ENCODE measurements at regions not wholly inside any gene's neighbourhood (a gene's known extent, or its start where the extent isn't known, plus 50 kb on each side); places are given as distances from the start of the nearest gene placed in this dataset.

- DNase-seq: peak; percentile 12
Measured at GRCh38 chr9:78821126-78821822, 524.3 kb downstream of the PSAT1 start.

DNA sequence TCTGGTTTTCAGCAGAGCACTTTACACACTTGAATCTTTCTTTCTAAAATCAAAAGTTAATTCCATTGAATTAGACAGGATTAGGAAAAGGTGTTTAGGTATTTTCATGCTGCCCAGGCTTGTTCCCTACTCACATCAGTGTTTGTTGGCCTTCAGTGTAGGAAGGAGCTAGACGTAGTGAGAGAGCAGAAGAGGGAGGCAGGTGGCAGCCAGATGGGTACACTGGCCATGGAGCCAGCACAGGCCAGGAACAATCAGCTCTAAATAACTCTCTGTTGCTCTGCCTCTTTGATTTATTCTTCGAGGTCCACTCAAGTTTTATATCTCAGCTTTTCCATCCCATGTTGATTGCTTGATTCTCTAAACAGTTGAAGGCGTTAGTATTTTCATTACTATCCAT lies 529.6 kb downstream of the PSAT1 start:
- DNase-seq: no peak

DNA sequence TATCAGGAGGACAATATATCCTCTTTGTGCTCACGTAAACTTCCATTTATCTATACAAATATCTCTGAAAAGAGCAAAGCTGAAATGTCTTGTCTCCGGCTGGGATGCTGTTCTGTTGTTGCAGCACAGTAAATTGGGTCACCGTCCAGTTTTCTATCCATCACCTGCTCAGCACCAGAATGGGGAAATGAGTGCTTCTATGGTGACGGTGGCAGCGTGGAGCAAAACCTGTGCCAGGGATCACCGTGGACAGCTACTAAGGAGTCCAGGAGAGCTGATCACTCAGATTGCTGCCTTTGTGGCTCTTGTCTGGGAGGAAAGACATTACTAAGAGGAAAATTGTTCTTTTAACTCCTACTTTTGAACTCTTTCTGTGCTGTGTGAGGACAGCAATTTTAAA lies 531.6 kb downstream of the PSAT1 start:
- DNase-seq: peak; percentile 68

GRCh38 chr9:78830301-78830700 lies 533.4 kb downstream of the PSAT1 start:
- no peak for DNase-seq

GRCh38 chr9:78831726-78832125 lies 534.8 kb downstream of the PSAT1 start:
- DNase-seq: no peak

GRCh38 chr9:78835928-78836450 lies 539.1 kb downstream of the PSAT1 start:
- DNase-seq: no peak

DNA sequence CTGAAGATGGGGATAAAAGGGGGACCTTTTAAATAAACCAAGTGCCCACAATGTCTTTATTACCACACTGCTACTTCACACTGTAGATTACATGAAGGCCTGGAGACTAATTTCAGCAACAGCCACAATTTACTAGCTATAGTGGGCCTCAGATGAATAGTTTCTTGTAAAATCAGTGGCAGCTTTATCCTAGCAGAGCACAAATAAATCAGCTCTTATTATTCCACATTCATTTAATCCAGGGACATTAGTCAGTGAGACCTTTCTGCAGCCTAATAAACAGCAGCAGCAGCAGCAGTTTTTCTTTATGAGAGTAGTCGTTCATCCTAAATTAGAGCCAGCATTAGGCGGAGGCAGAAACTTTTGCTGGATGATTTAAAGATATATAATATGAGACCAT lies 542.3 kb downstream of the PSAT1 start:
- no peak for DNase-seq

- DNase-seq: no peak
Measured at GRCh38 chr9:78848061-78848460, 551.1 kb downstream of the PSAT1 start.

DNA sequence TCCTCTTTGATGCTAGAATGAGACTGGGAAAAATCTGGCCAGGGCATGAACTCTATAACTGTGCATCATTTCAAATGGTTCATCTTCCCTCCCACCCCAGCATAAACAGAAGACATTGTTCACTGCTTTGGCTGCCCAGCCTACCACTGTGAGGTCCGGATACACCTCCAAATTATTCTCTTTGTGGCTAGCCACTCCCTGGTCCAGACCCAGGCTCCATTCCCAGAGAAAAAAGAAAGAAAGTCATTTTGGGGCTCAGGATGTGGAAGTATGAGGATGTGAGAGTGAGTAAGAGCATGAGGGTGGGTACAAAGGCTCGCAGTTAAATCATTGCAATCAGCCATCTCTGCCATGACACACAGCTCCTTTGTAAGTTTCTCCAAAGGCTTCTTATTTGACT lies 559.2 kb downstream of the PSAT1 start:
- no peak for DNase-seq

DNA sequence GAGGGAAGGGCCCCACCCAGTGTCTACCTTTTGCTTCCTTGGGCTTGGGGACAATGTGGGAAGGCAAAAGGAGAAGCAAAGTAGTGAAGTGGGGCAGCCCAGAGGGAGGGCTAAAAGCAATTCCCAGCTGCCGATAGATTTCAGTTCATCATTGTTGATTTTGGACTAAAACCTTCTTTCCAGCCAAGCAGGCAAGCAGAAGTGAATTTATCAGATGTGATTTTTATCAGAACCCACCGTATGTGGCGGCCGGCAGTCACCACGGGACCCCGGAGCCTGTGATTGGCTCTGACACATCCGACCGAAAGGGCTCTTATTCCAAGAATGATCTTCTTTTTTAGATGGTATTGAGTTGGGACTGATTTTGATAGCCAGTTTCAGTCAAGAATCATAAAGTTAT lies 559.9 kb downstream of the PSAT1 start:
- DNase-seq: no peak

DNA sequence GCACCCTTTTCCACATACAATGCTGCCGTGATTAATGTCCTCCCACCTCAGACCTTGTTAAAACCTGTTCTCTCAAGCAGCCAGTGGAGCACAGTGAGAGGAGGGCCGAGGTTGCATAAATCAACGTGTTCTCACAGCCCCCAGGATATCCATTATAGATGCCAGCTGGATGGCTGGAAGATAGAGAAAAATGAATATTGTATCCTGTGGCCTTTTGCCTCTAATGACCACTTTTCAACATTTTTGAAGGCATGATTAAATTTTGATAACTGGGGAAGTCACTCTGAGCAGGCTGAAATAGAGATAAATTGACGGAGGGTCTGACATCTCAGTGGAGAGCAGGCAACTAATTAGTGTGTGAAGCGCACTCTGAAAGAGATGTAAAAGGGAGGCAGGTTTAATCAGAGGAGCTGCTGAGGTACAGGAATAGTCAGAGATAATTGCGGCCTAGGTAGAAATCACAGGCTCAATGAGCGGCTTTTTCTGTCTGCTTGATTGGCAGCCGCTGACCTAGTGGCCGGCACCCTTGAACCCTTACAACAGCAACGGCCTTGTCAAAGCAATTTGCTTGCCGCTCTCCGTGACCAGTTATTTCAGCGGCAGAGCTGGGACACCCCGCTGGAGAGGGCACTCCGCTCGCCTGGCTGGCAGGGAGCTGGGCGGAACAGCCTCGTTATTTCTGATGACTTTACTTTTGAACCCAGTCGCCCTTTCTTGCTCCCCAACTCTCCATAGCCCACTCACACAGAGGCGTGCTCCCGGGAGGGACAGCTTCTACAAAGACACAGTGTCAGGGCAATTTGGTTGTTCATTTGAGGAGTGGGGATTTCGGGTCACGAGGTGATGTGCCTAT lies 560.7 kb downstream of the PSAT1 start:
- no peak for DNase-seq

DNA sequence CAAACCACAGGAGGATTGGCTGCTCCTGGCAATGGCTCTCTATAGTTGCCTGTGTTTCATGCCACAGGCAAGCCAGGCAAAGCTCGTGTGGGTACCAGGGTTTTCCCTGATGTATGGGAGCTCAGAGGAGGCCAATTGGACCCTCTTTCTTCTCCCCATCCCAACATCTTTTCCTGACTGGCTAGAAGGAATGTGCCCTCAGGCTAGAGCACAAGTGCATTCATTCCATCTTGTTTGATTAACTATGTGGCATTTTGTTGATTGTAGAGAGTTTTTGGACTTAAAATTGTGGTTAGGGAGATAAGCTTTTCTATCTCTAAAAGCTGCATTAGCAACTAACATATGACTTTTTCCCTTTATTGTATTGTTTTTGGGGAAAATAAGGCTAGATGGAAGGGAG lies 561.3 kb downstream of the PSAT1 start:
- DNase-seq: no peak

GRCh38 chr9:78860801-78861475 lies 564.0 kb downstream of the PSAT1 start:
- DNase-seq: no peak

- DNase-seq: no peak
Measured at GRCh38 chr9:78863531-78863930, 566.6 kb downstream of the PSAT1 start.

DNA sequence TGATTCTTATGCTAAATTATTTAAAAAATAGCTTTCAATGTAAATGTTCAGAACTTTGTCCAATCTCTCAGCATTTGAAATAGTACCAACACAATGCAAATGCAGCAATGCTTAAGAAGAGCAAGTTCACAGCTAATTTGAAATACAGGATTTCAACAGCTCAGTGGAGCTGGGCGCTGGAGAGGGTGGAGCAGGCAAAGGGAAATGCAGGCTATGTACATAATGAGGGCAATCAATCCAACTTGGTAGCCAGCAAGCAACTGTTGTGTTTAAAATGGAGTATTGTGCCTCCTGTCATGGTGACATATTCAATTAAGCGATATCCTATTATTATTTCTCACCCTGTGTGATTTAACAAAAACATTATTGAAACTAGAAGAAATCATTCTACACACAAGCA lies 568.8 kb downstream of the PSAT1 start:
- DNase-seq: no peak

DNA sequence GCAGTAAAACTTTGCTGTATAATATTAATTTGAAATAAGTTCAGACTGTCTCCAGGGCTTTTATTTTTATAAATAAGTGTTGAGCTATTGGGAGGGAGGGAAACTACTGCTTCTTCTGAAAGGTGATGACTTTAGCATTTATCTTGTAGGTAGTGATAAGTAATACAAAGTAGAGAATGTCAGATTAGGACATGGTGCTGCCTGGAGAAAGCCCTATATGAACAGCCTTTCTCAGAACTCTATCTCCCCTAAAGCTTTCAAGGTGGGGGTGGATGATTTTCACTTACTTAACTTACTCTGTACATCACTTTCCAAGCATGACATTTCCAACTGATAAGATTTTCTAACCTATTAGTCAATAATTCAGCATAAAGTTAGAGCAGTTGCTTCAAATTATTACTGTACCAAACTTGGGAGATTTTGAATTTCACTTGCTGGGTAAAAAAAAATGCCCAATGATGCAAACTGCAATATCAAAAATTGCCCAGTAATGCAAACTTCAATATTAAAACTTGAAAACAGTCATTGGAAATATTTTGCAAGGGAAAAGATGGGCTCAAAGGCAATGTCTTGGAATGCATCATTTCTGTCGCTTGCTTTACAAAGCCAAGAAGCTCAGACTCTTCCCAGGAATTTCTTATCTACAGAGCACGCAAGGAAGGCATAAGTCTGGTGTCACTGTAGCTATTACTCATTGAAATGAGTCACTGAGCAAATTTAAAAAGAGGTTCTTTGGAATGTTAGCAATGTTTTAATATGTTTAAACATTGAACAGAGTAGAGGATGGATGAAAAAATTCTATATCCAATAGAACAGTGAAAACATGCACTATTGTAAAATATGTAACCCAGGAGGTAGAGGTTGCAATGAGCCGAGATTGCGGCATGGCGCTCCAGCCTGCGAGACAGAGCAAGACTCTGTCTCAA lies 569.5 kb downstream of the PSAT1 start:
- DNase-seq: no peak

DNA sequence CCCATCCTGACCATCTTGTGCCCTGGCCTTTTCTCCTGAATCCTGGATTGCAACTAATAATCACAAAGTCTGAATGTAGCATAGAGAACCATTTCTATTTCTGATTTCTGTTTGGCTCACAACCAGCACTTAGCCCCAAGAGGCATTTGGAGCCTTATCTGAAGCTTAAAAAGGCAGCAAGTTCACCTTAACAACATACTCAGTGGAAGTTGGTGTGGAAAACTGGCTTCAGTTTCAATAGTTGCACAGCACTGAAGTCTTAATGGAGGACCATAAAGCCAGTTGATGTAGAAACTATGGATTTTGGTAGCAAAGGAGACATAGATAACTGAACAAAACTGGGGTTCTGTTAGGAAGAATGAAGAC lies 574.1 kb downstream of the PSAT1 start:
- DNase-seq: no peak

DNA sequence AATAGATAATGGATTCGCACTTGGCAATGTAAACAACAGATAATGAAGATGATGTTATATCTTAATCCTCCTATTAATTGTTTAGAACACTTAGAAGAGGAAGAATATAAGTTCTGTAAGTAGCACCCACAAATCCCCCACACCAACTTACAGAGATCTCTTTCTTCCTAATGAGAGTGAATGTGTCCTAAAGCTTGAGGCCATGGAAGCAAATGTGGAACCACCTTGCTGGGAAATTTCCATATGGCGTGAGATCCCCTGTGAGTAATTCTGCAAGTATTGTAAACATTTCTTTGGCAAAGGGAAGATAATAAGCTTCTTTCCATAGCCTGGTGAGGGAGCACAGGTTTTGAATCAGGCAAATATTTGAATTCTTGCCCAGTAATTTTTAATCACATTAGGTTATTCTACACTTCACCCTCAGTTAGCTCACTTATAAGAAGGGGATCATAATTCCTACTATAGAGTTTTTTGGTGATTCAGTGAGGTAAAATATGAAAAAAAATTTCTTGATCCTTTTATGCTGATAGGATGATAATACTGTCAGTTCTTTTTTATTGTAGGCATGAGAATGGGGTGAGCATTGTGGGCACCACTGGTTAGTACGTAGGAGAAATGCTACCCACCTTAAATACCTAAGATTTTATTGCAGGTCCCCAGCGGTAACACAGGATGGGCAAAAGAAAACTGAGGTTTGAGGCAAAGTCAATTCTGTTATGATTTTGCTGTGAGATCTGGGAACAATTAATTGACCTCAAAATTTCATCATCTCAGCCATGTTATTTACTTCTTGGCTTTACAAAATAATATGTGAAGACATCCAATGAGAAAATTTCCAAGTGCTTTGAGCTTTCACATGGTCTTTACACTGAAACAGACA lies 574.8 kb downstream of the PSAT1 start:
- DNase-seq: no peak

DNA sequence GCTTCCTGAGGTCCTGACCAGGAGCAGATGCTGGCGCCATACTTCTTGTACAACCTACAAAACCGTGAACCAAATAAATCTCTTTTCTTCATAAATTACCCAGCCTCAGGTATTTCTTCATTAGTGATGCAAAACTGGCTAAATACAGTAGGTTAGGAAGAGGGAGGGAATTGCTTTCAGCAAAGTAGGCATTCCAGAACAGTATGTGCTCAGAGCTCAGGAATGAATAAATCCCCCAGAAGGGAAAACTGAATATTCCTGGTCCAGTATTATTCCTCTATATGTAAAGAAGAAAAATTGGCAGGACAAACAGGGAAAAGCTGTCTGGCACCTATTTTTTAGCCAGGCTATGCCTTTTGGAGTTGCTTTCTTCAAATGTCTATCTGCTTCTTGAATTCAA lies 577.1 kb downstream of the PSAT1 start:
- DNase-seq: no peak

DNA sequence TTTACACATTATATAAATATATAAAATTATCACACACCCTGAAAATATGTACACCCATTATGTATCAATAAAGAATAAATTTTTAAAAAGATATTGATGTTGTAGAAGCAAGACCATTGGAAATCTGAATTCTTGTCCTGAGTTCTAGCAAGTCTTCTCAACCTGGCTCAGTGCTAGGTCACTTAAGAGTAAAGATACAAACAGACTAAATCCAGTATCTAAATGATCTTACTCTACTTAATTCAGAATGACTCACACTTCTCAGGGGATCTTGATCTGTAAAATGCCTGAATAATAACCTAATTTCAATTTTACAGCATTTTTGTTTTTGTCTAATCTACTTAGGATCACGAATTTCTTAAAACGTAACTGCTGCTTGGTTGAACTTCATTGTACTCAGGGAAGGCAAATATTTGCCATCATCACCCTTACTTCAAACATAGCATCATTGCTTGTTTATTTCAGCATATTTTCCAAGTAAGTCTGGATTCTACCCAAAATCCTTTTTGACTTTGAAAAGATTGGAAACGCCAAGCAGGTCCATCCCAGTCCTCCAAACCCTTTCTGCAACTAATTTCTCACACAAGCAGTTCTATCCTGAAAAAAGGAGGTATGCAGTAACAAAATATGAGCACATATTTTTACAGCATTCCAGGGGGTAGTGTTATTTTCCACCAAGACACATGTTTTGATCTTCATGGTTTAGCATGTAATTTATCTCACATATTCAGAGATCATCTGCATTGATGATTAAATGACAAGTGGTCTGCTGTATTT lies 582.6 kb downstream of the PSAT1 start:
- no peak for DNase-seq

- DNase-seq: no peak
Measured at GRCh38 chr9:78881295-78881694, 584.4 kb downstream of the PSAT1 start.
